Activated CD8-positive, alpha-beta memory T cell treated with anti-CD3 and anti-CD28 coated beads, Interleukin-2, amount 50 U/mL, for 1 hour (primary cell): ENCODE measurements at regions not wholly inside any gene's neighbourhood (a gene's known extent, or its start where the extent isn't known, plus 50 kb on each side); places are given as distances from the start of the nearest gene placed in this dataset.

Source experiments
- DNase-seq: peaks from one replicate; pipeline ENCODE4 v3.0.0-alpha.2; 2020; ENCODE audit errors: extremely low read depth

DNA sequence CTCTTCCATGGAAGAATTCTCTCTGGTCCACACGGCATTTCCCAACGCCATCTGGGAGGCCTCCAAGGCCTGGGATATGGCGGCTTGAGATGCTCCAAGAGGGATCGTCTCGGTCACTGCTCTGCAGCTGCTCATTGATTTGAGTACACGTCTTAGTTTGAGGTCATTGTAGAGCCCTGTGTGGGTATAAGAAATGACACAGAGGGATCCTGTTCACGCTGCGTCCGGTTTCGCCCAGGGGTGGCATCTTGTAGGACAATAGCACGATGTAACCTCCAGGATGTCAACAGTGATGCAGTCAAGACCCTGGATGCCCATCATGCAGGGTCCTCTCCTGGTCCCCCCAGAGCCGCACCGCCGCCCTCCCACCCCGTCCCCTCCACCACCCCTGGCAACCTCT, 564.6 kb downstream of the BRD1 start:
- DNase-seq, result no peak

DNA sequence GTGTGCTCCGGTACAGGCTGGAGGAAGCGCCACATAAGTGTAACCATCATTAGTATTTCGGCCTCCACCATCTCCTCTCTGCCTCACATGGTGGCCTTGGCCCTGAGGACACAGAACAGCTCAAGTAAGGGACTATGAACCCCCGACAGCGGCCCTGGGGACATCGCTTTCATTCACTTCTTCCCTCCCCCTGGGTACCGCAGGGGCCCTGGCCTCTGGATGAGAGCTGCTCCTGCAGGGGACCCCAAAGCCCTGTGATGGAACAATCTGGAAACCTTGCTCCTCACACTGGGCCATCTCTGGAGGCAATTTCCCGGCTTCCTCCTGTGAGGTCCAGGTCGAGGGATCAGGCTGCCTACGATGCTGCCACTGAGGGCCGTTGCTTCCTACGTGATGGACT, 565.5 kb downstream of the BRD1 start:
- no peak for DNase-seq

DNA sequence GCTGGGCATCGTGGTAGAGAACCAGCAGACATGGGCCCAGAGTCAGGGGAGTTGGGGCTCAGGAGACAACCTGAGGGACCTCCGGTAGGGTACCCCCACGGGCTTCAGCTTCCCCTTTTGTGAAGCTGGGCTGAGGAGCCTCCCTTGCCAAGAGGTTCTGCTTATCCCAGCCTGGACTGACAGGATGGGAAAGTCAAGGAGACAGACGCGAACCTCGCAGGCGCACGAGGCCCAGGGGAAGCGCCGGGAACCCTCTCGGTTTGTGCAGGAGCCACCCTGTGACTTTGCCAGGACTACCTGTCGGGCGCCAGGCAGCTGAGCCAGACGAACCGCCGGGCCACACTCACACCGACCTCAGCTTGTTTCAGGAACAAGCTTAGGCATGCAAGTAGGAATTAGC, 566.1 kb downstream of the BRD1 start:
- DNase-seq, result no peak

DNA sequence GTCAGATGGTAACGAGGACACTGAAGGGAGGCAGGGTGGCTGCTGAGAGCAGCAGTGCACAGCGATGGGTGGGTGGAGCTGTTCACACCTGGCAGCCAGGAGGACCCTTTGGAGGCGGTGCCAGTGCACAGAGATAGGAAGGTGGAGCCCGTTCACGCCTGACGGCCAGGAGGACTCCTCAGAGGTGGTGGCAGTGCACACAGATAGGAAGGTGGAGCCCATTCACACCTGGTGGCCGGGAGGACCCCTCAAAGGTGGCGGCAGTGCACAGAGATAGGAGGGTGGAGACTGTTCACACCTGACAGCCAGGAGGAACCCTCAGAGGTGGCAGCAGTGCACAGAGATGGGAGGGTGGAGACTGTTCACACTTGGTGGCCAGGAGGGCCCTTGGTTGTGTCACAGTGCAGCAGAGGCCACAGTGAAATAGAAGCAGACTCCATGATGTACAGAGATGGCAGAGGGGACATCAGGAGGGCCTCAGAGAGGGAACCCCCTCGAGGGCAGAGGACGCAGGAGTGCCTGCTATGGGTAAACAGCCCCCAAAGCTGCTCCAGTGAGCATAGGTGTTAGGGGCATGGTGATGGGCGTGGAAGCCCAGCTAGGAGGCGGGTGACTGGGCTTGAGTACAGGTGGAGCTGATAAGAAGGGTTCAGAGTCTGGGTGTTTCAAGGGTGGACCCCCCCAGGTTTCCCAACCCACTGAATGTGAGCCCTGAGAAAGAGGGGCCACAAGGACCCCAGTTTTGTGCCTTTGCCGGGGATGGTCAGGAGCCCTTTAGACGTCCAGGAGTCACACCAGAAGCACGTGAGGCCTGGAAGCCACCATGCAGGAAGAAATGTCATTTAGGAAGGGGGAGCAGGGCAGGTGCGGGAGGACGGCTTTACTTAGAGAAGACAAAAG, 566.7 kb downstream of the BRD1 start:
- DNase-seq, result no peak

DNA sequence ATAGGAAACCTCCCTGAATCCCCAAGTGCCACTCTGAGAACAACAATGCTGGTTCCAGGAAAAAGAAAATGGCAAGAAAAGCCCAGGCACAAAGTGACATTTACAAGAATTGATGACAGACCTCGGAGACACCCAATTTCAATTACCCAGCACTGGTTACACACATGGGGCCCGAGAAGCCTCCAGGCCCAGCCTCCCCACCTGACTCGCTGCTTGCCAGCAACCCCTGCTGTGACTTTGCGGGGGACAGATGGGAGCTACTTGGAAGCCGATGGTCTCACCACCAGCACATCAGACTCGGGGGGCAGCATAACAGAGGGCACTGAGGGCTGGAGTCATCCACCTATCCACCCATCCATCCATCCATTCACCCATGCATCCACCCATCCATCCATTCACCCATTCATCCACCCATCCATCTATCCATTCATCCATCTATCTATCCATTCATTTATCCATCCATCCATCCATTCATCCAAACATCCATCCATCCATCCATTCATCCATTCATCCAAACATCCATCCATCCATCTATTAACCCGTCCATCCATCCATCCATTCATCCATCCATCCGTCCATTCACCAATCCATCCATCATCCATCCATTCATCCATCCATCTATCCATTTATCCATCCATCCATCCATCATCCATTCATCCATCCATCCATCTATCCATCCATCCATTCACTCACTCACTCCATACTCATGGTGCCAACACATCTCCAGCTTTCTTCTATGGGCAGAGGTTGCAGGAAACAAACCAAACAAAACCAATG, 567.6 kb downstream of the BRD1 start:
- DNase-seq, result no peak

DNA sequence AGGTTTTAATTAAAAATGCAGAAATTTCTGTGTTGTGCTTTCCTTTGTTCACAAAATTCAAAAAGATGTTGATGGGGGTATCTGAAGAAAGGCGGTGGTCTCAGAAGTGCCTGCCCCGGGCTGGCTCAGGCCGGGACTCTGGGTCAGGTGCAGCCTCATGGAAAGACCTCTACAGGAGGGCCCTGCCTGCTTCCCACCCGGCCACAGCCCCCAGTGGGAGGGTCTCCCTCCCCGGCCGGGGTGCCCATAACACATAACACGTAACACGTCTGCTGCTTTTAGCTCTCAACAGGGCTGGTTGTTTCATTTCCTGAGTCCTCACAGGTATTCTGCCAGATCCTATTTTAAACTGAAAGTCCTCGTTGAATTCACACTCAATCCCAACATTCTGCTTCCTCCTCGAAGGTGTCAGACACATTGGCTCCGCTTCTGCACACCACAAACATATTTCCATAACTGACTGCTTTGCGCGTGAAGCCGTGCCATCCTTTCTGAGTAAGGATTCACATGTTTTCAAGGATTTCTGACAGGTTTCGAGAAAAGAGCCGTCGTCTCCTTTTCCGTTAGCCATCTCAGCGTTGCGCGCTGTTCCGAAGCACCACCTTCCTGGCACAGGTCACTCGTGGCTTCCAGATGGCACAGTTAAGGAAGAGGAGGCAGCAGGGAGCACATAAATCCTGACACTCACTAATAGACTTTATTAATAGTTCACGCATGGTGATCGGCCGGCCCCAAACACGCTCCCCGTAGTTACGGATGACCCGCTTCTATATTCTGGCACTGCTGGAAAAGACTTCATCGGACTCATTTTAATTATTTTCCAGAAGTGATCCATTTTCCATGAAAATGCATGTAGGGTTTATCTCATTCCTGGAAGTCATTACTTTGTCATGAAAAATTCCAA, 569.3 kb downstream of the BRD1 start:
- no peak for DNase-seq

DNA sequence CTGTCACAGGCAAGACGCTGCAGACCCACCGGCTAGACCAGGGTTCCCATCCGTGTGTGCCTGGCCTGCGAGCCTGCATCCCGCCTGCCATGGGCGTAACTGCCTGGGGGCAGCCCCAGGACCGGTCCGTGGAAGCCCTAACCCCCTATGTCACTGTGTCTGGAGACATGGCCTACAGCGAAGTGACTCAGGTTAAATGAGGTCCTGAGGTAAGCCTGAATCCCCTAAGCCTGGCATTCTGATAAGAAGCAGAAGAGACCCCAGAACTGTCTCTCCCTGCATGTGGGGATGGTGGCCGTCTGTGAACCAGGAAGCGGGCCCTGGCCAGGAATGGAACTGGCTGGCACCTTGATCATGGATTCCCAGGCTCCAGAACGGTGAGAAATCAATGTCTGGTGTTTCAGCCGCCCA, 570.1 kb downstream of the BRD1 start:
- DNase-seq, result no peak

DNA sequence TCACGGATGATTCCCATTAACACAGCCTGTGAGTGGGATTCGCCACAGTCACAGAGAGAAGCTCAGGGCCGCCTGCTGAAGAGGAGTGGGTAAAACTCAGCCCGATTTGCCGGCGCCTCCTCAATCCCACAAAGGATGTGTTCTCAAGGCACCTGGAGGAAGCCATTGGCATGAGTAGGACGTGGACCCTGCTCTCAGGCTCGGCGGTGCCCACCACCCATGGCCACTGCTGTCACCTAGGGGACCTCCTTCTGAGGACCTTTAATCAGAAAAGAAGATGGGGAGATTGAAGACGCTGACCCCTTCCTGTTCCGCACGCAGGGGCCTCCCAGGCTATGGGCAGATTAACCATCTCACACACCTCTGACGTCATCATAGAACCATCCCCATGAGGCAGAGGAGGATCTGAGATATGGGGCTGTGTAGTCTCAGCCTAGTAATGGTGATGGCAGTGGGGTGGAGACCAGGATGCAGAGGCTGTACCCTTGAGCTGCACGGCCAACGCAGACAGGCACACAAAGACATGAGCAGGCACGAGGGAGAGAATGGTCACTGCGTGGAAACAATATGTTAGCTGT, 571.8 kb downstream of the BRD1 start:
- DNase-seq, result no peak

DNA sequence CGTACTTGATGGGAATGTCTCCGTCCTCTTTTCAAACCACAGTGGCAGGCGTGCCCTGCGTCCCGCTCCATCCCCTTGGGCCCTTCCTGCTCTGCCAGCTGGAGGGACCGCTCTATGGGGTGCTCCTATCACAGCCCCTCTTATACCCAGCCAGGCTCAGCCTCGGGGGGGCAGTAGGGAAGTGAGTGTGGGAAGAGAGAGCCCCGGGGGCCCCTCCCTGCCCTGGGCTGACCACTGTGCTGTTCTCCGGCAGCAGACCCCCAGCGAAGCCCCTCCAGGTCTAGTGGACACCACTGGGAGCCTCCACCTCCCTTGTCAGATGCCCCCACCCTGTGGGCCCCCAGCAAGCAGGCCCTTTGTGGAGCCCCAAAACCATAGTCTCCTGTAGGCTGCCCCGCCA, 572.5 kb downstream of the BRD1 start:
- no peak for DNase-seq

DNA sequence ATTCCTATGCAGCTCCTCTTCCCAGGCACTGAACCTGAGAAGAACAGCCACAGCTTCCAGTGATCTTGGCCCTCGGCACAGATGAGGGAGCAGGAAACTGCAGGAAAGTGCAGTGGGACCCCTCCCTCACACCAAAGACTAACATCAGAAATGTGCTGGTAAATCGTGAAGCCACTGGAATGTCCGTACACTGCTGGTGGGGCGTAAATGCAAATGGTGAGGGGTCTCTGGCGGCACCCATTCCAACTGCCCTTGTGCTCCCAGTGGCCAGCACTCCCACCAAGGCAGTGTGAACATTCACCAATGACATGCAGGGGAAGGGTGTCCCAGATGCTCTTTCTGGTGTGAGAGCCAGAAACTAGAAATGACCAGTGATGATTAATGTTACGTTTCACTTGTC, 574.0 kb downstream of the BRD1 start:
- no peak for DNase-seq

DNA sequence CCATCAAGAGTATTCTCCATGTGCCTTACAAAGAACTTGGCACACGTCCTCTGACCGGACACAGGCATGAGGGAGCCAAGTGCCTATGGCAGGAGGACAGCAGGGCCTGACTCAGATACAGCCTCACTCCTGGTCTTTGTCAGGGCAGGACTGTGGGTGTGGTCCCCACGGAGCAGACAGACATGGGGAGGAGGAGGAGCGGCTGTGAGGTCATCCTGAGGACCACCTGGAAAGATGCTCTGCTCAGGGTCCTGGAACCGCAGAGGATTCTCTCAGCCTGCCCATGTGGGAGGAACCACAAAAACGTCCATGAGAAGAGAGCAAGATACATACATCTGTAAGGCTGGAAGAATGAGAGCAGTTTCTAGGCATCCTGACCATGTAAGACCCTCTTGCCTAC, 576.3 kb downstream of the BRD1 start:
- DNase-seq, result no peak

DNA sequence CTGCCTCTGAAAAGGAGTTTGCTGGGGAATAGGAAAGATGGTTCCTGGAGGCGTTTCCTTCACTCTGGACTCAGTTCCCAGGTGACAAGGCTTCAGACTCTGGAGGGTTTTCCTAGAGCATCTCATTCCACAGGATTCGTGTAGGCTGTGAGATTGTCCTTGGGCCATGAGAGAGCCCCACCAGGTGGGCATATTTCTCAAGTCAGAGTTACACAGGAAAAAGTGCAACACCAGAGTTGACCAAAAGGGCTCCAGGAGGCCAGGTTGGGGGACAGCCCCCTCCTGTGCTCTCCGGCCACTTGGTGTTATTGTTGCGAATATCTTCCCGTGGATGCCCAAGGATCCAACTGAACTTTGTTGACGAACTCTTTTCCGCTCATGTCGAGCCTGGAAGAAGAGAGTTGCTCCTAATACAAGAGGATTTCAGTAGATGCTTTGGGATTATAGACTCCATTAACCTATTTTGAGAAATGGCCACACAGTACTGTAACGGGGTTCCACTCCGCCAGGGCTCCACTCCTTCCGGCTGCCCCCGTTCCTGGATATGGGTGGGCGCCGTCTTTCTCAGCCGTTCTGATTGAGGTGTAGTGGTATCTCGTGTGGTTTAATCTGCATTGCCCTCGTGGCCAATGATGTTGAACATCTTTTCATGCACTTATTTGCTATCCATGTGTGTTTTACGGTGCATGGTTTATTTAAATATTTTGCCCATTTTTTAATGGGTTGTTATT, 580.3 kb downstream of the BRD1 start:
- no peak for DNase-seq

DNA sequence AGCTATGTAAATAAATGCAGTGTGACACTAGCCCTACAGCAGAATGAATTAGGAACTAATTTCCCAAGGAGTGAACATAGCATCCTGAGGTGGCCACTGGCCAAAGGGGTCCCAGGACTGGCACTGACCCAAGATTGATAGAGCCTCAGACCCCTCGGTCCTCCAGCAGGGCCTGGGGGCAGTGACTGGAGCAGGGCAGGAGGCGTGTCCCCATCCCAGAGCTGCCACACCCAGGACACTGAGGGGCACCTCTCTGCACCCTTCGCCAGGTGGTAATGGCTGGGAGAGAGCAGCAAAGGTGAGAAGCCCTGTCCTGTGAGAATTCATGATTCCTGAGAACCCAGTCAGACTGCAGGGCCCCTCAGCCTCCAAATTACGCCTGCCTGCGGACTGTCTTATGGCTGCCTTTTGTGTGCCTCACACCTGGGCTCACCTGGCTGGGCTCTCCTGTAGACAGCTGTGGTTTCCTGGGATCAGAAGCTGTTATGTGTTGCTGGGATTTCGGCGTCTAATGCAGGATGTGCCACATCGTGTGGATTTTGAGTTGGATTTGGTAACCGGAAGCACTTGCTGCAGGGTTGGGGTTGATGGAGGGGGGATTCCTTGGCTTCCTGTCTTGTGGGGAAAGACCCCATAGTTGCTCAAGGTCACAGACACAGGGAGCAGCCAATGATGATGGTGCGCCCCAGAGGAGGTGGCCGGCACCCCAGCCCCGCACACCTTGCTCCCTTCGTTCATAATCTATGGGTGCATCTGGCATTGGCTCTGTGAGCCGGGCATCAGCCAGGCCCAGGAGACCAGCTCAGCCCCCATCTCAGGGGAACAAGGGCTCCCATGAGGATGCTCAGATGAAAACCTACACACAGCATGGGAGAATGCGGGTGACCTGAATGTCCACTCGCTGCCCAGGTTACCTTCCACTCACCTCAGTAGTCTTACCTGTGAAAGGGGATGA, 582.9 kb downstream of the BRD1 start:
- no peak for DNase-seq

DNA sequence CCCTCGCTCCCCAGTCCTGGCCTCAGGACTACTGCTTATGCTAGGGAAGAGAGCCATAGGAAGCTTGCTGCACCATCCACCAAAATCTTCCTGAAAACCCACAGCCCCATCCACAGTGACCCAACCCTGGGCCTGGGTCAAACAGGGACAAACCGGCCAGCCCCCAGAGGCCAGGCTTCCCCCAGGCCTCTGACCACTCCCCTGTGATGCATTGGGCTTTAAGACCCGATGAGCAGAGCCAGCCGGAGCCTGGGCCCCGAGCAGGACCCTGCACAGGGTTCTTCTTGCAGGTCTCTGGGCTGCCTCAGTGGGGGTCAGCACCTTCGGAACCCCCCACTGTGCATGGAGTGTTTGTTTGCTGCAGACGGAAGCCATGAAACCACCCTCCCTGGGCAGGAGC, 583.7 kb downstream of the BRD1 start:
- no peak for DNase-seq

DNA sequence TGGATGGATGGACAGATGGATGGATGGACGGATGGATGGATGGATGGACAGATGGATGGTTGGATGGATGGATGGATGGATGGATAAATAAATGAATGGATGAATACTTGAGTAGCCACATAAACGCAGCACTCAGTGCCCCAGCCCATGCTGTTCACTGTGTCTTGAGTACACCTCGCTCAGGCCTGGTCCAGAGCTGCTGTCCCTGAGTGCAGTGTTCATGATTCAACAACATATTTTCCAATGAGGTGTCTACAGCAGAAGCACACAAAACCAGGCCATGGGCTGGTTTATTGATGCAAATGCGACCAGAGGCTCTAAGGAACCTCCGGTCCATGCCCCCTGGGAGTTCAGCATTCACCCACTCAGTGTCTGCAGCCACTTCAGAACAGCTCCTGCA, 584.3 kb downstream of the BRD1 start:
- no peak for DNase-seq

DNA sequence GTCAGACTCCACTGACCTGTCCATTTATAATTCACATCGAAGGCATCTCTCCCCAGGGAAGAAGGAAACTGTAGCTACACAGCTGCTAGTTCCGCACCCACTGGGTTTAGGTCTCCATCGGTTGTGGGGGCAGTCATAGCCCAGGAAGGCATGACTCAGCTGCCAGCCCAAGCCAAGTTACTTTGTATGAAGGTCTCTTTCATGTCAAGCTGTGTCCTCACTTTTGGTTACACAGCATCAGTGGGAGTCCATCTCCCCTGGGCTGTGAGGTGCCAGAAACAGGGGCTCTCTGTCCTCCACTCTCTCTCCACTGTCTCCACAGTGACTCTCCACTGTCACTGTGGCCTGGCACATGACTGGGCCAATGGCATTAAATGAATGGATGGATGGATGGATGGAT, 585.2 kb downstream of the BRD1 start:
- no peak for DNase-seq

DNA sequence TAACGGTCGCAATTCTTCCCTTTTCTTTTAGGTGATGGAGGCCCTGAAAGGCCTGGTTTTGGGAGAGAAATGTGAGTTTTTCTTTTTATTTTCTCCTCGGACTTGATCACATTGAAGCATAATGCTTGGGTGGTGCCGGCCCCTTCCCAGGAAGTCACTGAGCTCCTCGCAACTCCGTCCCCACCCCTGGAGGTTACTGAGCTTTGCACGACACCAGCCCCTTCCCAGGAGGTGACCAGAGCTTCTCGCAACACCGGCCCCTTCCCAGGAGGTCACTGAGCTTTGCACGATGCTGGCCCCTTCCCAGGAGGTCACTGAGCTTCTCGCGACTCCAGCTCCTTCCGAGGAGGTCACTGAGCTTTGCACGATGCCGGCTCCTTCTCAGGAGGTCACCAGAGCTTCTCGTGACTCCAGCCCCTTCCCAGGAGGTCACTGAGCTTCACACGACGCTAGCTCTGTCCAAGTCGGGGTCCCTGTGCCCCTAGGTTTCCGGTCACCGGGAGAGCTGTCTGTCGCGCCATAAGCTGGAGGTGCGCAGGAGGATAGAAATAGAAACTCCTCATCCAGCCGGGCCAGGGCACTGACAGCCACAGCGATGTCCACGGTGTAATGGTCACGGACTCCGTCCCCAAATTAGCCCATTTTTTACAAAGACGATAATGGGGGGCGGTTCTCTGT, 586.4 kb downstream of the BRD1 start:
- no peak for DNase-seq

DNA sequence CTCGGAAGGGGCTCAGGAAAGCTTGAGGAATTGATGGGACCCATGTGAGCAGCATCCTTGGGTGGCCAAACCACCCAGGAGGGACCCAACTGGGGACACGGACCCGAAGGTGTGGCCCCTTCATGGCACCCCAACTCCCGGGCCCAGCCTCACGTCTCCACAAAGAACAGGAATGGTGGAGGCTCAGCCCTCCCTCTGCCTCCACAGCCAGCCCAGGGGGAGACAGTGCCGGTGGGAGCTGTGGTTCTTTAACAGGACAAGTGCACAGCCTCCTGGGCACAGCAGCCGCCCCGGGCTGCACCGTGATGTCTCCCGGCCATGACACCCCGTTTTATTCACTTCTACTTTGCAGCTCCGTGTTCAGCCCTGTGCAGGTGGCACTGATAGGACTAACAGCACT, 587.2 kb downstream of the BRD1 start:
- DNase-seq, result no peak

DNA sequence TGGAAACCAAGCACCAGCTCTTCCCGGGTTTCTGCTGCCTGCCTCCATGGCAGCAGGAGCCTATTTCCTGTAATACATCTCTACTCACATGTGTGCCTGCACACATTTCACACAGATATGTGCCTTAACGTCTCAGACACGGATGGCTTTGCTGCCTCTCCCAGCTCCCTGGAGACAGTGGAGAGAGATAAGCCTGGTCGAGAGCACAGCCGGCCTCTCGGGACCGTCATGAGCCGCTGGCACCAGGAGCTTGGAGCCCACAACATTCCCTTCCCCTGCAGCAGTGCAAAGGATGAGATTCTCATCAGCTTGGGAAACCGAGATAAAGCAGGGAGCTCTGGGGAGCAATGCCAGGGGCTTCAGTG, 587.7 kb downstream of the BRD1 start:
- DNase-seq, result no peak
